Upper lobe of left lung (tissue), 4 donors: ENCODE measurements at regions not wholly inside any gene's neighbourhood (a gene's known extent, or its start where the extent isn't known, plus 50 kb on each side); places are given as distances from the start of the nearest gene placed in this dataset.

Experiments used
- CTCF ChIP-seq, 6 experiments: fragments of 450-650 bp in 4 of 6; fragments of 200-600 bp in 2 of 6; sonication (generic) in 2 of 6; IDR thresholded peaks; one replicate each; pipeline ENCODE4 v1.5.1; 2016 to 2019; ENCODE audit warnings: antibody characterized with exemption in 6 of 6
- POLR2A ChIP-seq, 4 donors: fragments of 450-650 bp; IDR thresholded peaks; one replicate each; pipeline ENCODE4 v1.5.1; 2016 to 2017; ENCODE audit warnings: antibody characterized with exemption in 4 of 4, mild to moderate bottlenecking in 2 of 4

GRCh38 chr16:79752396-79752795 is 151.9 kb upstream of the MAF start:
- no peak for TF ChIP-seq CTCF (IDR thresholded peaks at IDR 0.05)
- TF ChIP-seq POLR2A (IDR thresholded peaks at IDR 0.05) = no peak
